GM23338 (cell line): ENCODE measurements at regions not wholly inside any gene's neighbourhood (a gene's known extent, or its start where the extent isn't known, plus 50 kb on each side); places are given as distances from the start of the nearest gene placed in this dataset.

ENCODE experiments used
- EZH2 ChIP-seq: fragments of 200-600 bp; sonication (generic); IDR thresholded peaks from one replicate; pipeline ENCODE4 v1.8.0; 2017; ENCODE audit warnings: antibody characterized with exemption, mild to moderate bottlenecking, low read depth; ENCODE audit not compliant: unreplicated experiment
- NANOG ChIP-seq: IDR thresholded peaks from 2 replicates; pipeline ENCODE4 v1.6.1; 2016; ENCODE audit warnings: antibody characterized with exemption, borderline replicate concordance
- POLR2AphosphoS5 ChIP-seq: IDR thresholded peaks from 2 replicates; pipeline ENCODE4 v1.6.1; 2016; ENCODE audit warnings: antibody characterized with exemption, low read depth
- ZNF331 ChIP-seq: fragments of 250-450 bp; sonication (Bioruptor Pico); IDR thresholded peaks from 2 replicates; pipeline ENCODE4 v1.5.0; 2020; ENCODE audit warnings: low read depth, mild to moderate bottlenecking, moderate library complexity
- TF ChIP-seq, protein P1 (sequence below): fragments of 250-450 bp; sonication (Bioruptor Pico); IDR thresholded peaks from 2 replicates; pipeline ENCODE4 v1.5.0; 2020; ENCODE audit warnings: mild to moderate bottlenecking, moderate library complexity
- TF ChIP-seq, protein P2 (sequence below): IDR thresholded peaks from one replicate; pipeline ENCODE4 v1.6.1; 2018; ENCODE audit warnings: antibody characterized with exemption; ENCODE audit not compliant: unreplicated experiment
- TF ChIP-seq, protein P3 (sequence below), 2 experiments: fragments of 200-600 bp in 1 of 2; sonication (generic) in 1 of 2; conservative IDR thresholded peaks; 2 replicates each; pipeline versions ENCODE4 v1.5.1 to v1.6.1; 2016 to 2017; ENCODE audit warnings: antibody characterized with exemption in 2 of 2, low read depth in 2 of 2, mild to moderate bottlenecking in 2 of 2, moderate library complexity in 1 of 2

DNA sequence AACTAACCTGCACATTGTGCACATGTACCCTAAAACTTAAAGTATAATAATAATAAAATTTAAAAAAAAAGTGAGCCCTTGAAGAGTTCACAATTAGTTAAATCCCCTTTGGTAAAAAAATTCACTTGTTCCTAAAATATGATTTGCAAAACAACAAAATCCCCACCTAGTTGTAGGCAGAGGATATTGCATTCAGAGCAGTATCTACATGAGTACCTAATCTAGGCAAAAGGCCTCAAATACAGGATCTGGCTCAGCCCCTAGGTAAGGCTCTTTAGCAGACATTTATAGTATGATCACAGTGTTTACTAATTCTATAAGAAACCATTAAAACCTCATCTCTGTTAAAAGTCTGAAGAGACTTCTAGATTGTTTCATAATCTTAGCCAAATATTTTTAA is 89.3 kb upstream of the CCDC80 start (continued):
- TF ChIP-seq, protein P1, sequence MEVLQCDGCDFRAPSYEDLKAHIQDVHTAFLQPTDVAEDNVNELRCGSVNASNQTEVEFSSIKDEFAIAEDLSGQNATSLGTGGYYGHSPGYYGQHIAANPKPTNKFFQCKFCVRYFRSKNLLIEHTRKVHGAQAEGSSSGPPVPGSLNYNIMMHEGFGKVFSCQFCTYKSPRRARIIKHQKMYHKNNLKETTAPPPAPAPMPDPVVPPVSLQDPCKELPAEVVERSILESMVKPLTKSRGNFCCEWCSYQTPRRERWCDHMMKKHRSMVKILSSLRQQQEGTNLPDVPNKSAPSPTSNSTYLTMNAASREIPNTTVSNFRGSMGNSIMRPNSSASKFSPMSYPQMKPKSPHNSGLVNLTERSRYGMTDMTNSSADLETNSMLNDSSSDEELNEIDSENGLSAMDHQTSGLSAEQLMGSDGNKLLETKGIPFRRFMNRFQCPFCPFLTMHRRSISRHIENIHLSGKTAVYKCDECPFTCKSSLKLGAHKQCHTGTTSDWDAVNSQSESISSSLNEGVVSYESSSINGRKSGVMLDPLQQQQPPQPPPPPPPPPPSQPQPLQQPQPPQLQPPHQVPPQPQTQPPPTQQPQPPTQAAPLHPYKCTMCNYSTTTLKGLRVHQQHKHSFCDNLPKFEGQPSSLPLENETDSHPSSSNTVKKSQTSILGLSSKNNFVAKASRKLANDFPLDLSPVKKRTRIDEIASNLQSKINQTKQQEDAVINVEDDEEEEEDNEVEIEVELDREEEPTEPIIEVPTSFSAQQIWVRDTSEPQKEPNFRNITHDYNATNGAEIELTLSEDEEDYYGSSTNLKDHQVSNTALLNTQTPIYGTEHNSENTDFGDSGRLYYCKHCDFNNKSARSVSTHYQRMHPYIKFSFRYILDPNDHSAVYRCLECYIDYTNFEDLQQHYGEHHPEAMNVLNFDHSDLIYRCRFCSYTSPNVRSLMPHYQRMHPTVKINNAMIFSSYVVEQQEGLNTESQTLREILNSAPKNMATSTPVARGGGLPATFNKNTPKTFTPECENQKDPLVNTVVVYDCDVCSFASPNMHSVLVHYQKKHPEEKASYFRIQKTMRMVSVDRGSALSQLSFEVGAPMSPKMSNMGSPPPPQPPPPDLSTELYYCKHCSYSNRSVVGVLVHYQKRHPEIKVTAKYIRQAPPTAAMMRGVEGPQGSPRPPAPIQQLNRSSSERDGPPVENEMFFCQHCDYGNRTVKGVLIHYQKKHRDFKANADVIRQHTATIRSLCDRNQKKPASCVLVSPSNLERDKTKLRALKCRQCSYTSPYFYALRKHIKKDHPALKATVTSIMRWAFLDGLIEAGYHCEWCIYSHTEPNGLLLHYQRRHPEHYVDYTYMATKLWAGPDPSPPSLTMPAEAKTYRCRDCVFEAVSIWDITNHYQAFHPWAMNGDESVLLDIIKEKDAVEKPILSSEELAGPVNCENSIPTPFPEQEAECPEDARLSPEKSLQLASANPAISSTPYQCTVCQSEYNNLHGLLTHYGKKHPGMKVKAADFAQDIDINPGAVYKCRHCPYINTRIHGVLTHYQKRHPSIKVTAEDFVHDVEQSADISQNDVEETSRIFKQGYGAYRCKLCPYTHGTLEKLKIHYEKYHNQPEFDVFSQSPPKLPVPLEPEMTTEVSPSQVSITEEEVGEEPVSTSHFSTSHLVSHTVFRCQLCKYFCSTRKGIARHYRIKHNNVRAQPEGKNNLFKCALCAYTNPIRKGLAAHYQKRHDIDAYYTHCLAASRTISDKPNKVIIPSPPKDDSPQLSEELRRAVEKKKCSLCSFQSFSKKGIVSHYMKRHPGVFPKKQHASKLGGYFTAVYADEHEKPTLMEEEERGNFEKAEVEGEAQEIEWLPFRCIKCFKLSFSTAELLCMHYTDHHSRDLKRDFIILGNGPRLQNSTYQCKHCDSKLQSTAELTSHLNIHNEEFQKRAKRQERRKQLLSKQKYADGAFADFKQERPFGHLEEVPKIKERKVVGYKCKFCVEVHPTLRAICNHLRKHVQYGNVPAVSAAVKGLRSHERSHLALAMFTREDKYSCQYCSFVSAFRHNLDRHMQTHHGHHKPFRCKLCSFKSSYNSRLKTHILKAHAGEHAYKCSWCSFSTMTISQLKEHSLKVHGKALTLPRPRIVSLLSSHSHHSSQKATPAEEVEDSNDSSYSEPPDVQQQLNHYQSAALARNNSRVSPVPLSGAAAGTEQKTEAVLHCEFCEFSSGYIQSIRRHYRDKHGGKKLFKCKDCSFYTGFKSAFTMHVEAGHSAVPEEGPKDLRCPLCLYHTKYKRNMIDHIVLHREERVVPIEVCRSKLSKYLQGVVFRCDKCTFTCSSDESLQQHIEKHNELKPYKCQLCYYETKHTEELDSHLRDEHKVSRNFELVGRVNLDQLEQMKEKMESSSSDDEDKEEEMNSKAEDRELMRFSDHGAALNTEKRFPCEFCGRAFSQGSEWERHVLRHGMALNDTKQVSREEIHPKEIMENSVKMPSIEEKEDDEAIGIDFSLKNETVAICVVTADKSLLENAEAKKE, result no peak
- no peak for TF ChIP-seq EZH2
- TF ChIP-seq POLR2AphosphoS5, result no peak
- TF ChIP-seq, protein P2, sequence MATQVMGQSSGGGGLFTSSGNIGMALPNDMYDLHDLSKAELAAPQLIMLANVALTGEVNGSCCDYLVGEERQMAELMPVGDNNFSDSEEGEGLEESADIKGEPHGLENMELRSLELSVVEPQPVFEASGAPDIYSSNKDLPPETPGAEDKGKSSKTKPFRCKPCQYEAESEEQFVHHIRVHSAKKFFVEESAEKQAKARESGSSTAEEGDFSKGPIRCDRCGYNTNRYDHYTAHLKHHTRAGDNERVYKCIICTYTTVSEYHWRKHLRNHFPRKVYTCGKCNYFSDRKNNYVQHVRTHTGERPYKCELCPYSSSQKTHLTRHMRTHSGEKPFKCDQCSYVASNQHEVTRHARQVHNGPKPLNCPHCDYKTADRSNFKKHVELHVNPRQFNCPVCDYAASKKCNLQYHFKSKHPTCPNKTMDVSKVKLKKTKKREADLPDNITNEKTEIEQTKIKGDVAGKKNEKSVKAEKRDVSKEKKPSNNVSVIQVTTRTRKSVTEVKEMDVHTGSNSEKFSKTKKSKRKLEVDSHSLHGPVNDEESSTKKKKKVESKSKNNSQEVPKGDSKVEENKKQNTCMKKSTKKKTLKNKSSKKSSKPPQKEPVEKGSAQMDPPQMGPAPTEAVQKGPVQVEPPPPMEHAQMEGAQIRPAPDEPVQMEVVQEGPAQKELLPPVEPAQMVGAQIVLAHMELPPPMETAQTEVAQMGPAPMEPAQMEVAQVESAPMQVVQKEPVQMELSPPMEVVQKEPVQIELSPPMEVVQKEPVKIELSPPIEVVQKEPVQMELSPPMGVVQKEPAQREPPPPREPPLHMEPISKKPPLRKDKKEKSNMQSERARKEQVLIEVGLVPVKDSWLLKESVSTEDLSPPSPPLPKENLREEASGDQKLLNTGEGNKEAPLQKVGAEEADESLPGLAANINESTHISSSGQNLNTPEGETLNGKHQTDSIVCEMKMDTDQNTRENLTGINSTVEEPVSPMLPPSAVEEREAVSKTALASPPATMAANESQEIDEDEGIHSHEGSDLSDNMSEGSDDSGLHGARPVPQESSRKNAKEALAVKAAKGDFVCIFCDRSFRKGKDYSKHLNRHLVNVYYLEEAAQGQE, result no peak
- no peak for TF ChIP-seq ZNF331 (CRISPR knock-in tag)
- no peak for TF ChIP-seq NANOG
- TF ChIP-seq, protein P3, sequence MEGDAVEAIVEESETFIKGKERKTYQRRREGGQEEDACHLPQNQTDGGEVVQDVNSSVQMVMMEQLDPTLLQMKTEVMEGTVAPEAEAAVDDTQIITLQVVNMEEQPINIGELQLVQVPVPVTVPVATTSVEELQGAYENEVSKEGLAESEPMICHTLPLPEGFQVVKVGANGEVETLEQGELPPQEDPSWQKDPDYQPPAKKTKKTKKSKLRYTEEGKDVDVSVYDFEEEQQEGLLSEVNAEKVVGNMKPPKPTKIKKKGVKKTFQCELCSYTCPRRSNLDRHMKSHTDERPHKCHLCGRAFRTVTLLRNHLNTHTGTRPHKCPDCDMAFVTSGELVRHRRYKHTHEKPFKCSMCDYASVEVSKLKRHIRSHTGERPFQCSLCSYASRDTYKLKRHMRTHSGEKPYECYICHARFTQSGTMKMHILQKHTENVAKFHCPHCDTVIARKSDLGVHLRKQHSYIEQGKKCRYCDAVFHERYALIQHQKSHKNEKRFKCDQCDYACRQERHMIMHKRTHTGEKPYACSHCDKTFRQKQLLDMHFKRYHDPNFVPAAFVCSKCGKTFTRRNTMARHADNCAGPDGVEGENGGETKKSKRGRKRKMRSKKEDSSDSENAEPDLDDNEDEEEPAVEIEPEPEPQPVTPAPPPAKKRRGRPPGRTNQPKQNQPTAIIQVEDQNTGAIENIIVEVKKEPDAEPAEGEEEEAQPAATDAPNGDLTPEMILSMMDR (conservative IDR thresholded peaks at IDR 0.05; ENCODE audit: low read depth in 2 of 2), result no peak
